ENCODE measurements at regions not wholly inside any gene's neighbourhood (a gene's known extent, or its start where the extent isn't known, plus 50 kb on each side); places are given as distances from the start of the nearest gene placed in this dataset.

DNA sequence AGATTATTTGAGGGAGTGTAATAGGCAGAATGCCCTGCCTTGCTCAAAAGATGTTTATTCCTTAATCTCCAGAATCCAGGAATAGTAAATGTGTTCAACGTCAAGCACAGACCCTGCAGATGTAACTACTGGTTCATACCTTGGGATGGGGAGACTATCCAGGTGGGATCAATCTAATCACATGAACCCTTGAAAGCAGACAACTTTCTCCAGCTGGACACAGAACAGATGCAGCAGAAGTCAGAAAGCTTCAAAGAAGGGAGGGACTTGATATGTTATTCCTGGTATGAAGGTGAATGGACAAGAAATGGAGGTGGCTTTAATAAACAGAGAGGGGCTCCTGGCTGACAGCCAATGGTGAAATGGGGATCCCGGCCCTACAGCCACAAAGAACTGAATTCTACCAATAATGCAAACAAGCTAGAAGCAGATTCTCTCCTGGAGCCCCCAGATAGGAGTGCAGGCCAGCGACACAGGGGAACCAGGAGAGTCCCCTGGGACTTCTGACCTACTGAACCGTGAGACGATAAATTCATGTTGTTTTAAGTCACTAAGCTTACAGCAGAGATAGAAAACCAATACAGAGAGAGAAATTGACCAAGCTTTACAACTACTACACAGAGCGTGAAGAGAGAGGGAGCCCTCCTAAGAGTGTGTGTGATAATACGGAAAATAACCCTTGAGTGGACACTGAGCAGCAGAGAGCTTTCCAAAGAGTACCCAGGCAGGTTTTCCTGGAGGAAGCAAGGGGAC lies 133.5 kb upstream of the TMEM132C start:
- no peak for ATAC-seq
- Mint-ChIP-seq H3K9me3 (peaks cover 3% of the 10 kb centered on the region), H3K4me1 (no peaks in the 10 kb centered on the region), H3K4me3 (no peak overlapping the region), H3K36me3 (no peaks in the 10 kb centered on the region), H3K27ac (no peak overlapping the region)
- DNase-seq (ENCODE audit: low spot score in 2 of 2), result no peak

DNA sequence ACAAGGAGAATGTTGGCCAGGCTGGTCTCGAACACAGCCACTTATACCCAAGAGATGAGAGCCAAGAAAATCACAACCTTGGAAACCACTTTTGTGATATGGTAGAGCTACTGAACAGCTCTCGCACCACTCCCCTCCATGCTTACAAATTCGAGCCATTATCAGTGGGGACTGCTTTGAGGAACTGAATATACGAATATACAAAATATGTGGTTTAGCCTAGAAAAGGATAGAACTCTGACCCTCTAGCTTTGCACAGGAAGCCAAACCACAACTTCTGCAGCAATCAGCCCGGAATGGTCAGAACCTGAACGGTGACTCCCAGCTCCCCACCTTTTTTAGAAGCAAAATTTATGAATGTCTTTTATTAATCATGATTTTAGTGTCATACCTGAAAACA lies 129.8 kb upstream of the TMEM132C start:
- ATAC-seq, result no peak
- no peaks in the 10 kb centered on the region for H3K36me3 Mint-ChIP-seq
- H3K4me1 Mint-ChIP-seq, result no peaks in the 10 kb centered on the region
- no peak overlapping the region for H3K27ac Mint-ChIP-seq
- H3K9me3 Mint-ChIP-seq, result peaks cover 6% of the 10 kb centered on the region
- DNase-seq (ENCODE audit: low spot score in 2 of 2), result no peak
- H3K4me3 Mint-ChIP-seq, result no peak overlapping the region

- Mint-ChIP-seq H3K9me3 (peaks cover 8% of the 10 kb centered on the region), H3K27ac (no peak overlapping the region), H3K36me3 (no peaks in the 10 kb centered on the region), H3K4me1 (no peaks in the 10 kb centered on the region), H3K4me3 (no peak overlapping the region)
- DNase-seq (ENCODE audit: low spot score in 2 of 2) (no peak), ATAC-seq (no peak)
These were observed 128.8 kb upstream of the TMEM132C start for GRCh38 chr12:128138125-128138524.

- no peak for ATAC-seq
- Mint-ChIP-seq H3K36me3 (no peaks in the 10 kb centered on the region), H3K9me3 (peaks cover 11% of the 10 kb centered on the region)
These were observed 126.4 kb upstream of the TMEM132C start for GRCh38 chr12:128140551-128140950.

GRCh38 chr12:128150961-128151360 lies 116.0 kb upstream of the TMEM132C start:
- Mint-ChIP-seq H3K4me1 (no peaks in the 10 kb centered on the region), H3K9me3 (peaks cover 9% of the 10 kb centered on the region), H3K4me3 (no peak overlapping the region), H3K27ac (no peak overlapping the region), H3K36me3 (no peaks in the 10 kb centered on the region)
- ATAC-seq, result no peak
- DNase-seq (ENCODE audit: low spot score in 2 of 2), result no peak

More at GRCh38 chr12:128140551-128140950, 126.4 kb upstream of the TMEM132C start:
- no peak for DNase-seq (ENCODE audit: low spot score in 2 of 2)
- Mint-ChIP-seq H3K4me1 (no peaks in the 10 kb centered on the region), H3K27ac (no peak overlapping the region), H3K4me3 (no peak overlapping the region)

DNA sequence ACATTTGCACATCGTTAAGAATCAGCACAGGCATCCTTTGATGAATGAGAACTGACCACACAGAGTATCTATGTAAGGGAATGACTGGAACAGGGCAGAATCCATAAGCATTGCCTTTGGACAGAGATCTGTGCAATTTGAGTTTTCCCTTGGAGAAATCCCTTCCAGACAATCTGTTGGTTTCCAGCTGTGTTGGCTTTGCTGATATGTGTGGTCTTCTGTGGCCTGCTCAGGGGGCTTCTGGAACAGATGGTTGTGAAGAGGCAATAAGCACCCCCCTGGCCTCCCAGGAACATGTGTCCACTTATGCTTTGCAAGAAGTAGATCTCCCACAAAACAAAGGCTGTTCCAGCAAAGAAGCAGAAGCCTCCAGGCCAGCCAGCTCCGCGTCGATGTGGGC lies 111.4 kb upstream of the TMEM132C start:
- ATAC-seq (no peak), DNase-seq (ENCODE audit: low spot score in 2 of 2) (no peak)
- H3K4me1 Mint-ChIP-seq, result no peaks in the 10 kb centered on the region
- peaks cover 9% of the 10 kb centered on the region for H3K9me3 Mint-ChIP-seq
- no peaks in the 10 kb centered on the region for H3K36me3 Mint-ChIP-seq
- H3K27ac Mint-ChIP-seq, result no peak overlapping the region
- H3K4me3 Mint-ChIP-seq, result no peak overlapping the region

DNA sequence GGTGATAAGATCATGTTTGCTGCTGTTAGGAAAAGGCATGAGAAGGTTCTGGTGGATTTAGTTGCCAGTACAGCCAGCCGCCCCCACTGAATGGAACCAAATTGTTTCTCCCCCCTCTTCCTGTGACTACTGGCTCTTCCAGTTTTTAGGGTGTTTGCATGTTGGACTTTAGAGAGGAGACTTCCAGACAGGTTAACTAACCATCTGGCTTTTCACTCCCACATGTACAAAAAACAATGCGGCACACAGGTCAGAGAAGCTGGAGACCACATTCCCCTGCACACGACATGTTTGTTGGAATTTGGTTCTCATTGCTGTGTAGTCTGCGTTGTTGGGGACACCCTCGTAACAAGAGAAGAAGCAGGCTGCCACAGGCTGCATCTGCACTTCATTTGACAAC lies 103.9 kb upstream of the TMEM132C start:
- DNase-seq (ENCODE audit: low spot score in 2 of 2) (no peak), ATAC-seq (no peak)
- no peaks in the 10 kb centered on the region for H3K36me3 Mint-ChIP-seq
- no peak overlapping the region for H3K27ac Mint-ChIP-seq
- no peaks in the 10 kb centered on the region for H3K4me1 Mint-ChIP-seq
- H3K4me3 Mint-ChIP-seq, result no peak overlapping the region
- H3K9me3 Mint-ChIP-seq, result peaks cover 2% of the 10 kb centered on the region

DNA sequence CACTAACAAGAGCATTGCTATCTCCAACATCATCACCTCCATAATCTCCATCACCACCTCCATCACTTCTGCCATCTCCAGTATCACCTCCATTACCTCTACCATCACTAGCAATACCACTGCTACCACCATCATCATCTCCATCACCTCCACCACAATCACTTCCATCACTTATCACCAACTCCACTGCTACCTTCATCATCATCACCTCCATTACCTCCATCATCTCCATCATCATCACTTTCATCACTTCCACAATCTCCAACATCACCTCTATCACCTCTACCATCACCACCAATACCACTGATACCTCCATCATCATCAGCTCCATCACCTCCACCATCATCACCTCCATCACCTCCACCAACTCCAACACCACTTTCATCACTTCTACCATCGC lies 102.4 kb upstream of the TMEM132C start:
- Mint-ChIP-seq H3K4me1 (no peaks in the 10 kb centered on the region), H3K4me3 (no peak overlapping the region)

DNA sequence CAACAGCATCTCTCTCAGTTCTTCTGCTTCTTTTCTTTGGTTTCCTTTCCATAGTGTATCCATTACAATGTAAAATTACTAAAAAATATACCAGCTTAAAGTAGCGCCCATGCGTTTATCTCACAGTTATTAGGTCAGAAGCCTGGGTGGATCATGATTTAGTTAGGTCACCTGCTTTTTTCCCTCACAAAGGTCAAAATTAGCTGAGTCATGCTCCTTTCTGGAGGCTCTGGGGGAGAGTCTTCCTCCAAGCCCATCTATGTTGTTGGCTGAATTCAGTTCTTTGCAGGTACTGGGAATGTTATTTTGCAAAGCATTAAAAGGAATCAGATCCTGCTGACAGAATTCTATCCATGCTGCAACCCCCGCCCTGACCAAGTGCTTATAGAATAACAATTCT lies 101.6 kb upstream of the TMEM132C start:
- Mint-ChIP-seq H3K4me1 (no peaks in the 10 kb centered on the region), H3K27ac (no peak overlapping the region), H3K9me3 (peaks cover 5% of the 10 kb centered on the region), H3K36me3 (no peaks in the 10 kb centered on the region), H3K4me3 (no peak overlapping the region)
- DNase-seq (ENCODE audit: low spot score in 2 of 2) (no peak), ATAC-seq (no peak)

More for the DNA sequence above, 102.4 kb upstream of the TMEM132C start:
- Mint-ChIP-seq H3K9me3 (peaks cover 5% of the 10 kb centered on the region), H3K36me3 (no peaks in the 10 kb centered on the region), H3K27ac (no peak overlapping the region)
- no peak for ATAC-seq
- DNase-seq (ENCODE audit: low spot score in 2 of 2), result no peak

GRCh38 chr12:128168273-128168672 lies 98.7 kb upstream of the TMEM132C start:
- no peak for DNase-seq (ENCODE audit: low spot score in 2 of 2)
- Mint-ChIP-seq H3K9me3 (peaks cover 9% of the 10 kb centered on the region), H3K36me3 (no peaks in the 10 kb centered on the region), H3K4me1 (no peaks in the 10 kb centered on the region), H3K27ac (no peak overlapping the region), H3K4me3 (no peak overlapping the region)
- ATAC-seq, result no peak

- peaks cover 13% of the 10 kb centered on the region for H3K9me3 Mint-ChIP-seq
- no peaks in the 10 kb centered on the region for H3K36me3 Mint-ChIP-seq
- H3K4me3 Mint-ChIP-seq, result no peak overlapping the region
- no peak overlapping the region for H3K27ac Mint-ChIP-seq
- no peak for ATAC-seq
- H3K4me1 Mint-ChIP-seq, result no peaks in the 10 kb centered on the region
- no peak for DNase-seq (ENCODE audit: low spot score in 2 of 2)
These were observed 96.8 kb upstream of the TMEM132C start for GRCh38 chr12:128170181-128170580.

- H3K36me3 Mint-ChIP-seq, result no peaks in the 10 kb centered on the region
- no peak overlapping the region for H3K27ac Mint-ChIP-seq
These were observed 88.4 kb upstream of the TMEM132C start for GRCh38 chr12:128178565-128178964.

GRCh38 chr12:128178966-128179365 lies 88.0 kb upstream of the TMEM132C start:
- Mint-ChIP-seq H3K4me1 (no peaks in the 10 kb centered on the region), H3K4me3 (no peak overlapping the region), H3K36me3 (no peaks in the 10 kb centered on the region), H3K27ac (no peak overlapping the region), H3K9me3 (peaks cover 8% of the 10 kb centered on the region)
- DNase-seq (ENCODE audit: low spot score in 2 of 2) (no peak), ATAC-seq (no peak)

More at GRCh38 chr12:128178565-128178964, 88.4 kb upstream of the TMEM132C start:
- ATAC-seq (no peak), DNase-seq (ENCODE audit: low spot score in 2 of 2) (no peak)
- H3K4me1 Mint-ChIP-seq, result no peaks in the 10 kb centered on the region
- H3K4me3 Mint-ChIP-seq, result no peak overlapping the region
- H3K9me3 Mint-ChIP-seq, result peaks cover 11% of the 10 kb centered on the region

GRCh38 chr12:128180166-128180565 lies 86.8 kb upstream of the TMEM132C start:
- Mint-ChIP-seq H3K4me1 (no peaks in the 10 kb centered on the region), H3K9me3 (peaks cover 7% of the 10 kb centered on the region), H3K4me3 (no peak overlapping the region), H3K27ac (no peak overlapping the region), H3K36me3 (no peaks in the 10 kb centered on the region)
- ATAC-seq, result no peak
- no peak for DNase-seq (ENCODE audit: low spot score in 2 of 2)

DNA sequence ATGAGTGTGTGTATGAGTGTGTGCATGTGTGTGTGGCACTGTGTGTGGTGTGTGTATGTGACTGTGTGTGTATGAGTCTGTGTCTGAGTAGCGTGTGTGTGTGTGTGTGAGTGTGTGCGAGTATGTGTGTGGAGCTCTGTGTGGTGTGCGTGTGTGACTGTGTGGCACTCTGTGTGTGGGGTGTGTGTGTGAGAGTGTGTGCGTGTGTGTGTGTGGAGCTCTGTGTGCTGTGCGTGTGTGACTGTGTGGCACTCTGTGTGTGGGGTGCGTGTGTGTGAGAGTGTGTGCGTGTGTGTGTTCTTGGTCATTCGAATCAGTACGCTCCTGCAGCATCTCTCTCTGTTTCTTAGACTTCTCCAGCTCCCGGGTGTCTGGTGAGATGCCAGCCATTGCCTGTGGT lies 76.9 kb upstream of the TMEM132C start:
- no peaks in the 10 kb centered on the region for H3K4me1 Mint-ChIP-seq
- no peak overlapping the region for H3K4me3 Mint-ChIP-seq
- H3K27ac Mint-ChIP-seq, result no peak overlapping the region
- H3K9me3 Mint-ChIP-seq, result no peaks in the 10 kb centered on the region
- no peak for ATAC-seq
- DNase-seq (ENCODE audit: low spot score in 2 of 2), result no peak
- H3K36me3 Mint-ChIP-seq, result no peaks in the 10 kb centered on the region

DNA sequence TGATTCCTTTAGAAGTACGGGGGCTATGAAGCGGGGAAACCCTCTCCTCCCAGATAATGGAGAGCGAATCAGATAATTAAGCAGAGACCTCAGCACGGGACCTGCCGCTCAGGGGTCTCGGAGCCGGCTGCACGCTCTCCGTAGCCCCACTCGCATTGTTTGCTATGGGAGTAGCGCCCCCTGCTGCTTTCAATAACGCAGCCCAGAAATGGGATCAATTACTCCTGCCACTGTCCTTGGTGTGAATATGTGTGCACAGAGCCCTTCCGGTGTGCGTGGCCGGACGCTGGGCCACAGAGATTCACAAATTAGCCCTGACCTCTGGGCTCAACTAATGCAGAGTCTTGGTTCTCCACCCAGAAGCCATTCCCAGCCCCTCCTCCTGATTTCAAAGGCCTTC lies 76.4 kb upstream of the TMEM132C start:
- ATAC-seq (no peak), DNase-seq (ENCODE audit: low spot score in 2 of 2) (no peak)
- Mint-ChIP-seq H3K4me3 (no peak overlapping the region), H3K4me1 (no peaks in the 10 kb centered on the region), H3K27ac (no peak overlapping the region), H3K36me3 (no peaks in the 10 kb centered on the region), H3K9me3 (no peaks in the 10 kb centered on the region)

All from stimulated activated effector memory CD8-positive, alpha-beta T cell treated with anti-CD3 and anti-CD28 coated beads, Interleukin-12 subunit alpha, Interleukin-12 subunit beta, amount 100 ng/mL, for 72 hours (primary cell).